GM21786 (cell line): ENCODE measurements at regions not wholly inside any gene's neighbourhood (a gene's known extent, or its start where the extent isn't known, plus 50 kb on each side); places are given as distances from the start of the nearest gene placed in this dataset.

Experiments used
- ATAC-seq: cut with Tn5 transposase; IDR thresholded peaks from one replicate; pipeline ENCODE4 v1.9.1; 2021; ENCODE audit not compliant: unreplicated experiment

- ATAC-seq = no peak
These were observed 81.6 kb upstream of the MDFIC2 start for GRCh38 chr3:70393881-70394612.

DNA sequence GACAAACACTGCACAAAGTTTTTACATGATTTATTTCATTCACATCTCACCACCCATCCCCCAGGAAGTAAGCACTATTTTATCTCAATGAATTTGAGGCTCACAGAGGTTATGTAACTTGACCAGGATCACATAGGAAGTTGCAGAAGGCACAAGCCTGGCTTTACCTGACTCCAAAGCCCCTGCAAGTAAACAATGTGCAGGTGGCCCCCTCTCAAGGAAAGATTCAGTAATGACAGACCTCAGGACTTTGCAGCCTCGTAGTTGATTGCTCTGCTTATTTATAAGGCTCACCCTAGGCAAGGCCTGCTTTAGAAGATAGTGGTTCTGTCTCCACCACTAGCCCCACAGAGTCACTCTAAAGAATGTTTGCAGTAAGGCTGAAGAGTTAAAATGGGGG, 79.8 kb upstream of the MDFIC2 start:
- no peak for ATAC-seq

DNA sequence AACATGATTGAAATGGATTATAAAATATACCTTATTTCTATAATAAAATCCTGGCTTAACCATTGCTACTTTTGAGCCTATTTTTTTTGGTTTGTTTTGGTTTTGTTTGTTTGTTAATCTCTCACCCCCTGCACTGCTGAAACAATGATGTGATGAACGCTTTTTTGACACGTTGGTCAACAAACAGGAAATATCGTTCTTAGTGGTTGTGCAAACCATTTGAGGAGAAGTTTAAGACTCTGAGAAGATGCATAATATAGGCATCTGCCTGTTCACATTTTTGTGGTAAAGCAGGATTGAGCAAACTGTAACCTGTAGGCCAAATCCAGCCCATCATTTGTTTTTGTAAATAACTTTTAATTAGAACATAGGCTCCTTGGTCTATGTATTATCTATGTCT, 75.5 kb upstream of the MDFIC2 start:
- ATAC-seq = no peak

DNA sequence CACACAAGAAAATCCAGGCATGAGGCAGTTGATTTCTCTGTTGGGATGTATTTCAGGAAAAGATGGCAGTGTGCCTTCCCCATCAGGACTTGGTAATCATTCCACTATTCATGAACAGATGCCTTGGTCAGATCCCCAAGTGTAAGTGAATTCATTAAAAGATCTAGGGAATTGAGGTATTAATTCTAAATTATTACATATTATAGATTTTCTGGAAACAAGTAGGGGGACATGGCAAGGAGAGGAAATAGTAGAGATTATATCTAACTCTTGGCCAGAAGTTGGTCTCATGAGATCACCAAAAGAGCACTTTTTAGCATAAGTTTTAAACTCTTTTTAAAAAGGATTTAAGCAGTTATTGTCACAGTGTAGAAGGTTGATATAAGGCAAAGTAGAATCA, 74.4 kb upstream of the MDFIC2 start:
- ATAC-seq = no peak

DNA sequence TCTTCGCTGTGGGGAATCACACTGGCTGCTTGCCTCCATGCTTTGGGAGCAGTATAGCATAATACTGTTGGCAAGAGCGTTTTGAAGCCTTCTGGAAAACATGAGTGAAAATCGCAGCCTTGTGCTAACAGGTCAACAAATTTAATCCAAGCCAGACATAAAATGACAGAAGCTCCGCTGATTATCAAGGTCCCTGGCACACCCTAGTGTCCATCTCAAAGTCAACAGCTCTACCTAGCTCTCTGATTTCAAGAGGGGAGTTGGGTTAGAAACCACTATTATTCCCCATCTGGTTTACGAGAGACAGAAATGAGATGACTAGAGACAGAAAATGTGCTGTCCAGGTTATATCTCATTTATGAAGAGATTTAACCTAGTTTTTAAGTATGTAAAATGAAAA, 73.6 kb upstream of the MDFIC2 start:
- no peak for ATAC-seq

- ATAC-seq = peak; percentile 97
These were observed 71.0 kb upstream of the MDFIC2 start for GRCh38 chr3:70383360-70383831.

- no peak for ATAC-seq
These were observed 61.7 kb upstream of the MDFIC2 start for GRCh38 chr3:70374179-70374578.
